HEK293T (cell line): ENCODE measurements at regions not wholly inside any gene's neighbourhood (a gene's known extent, or its start where the extent isn't known, plus 50 kb on each side); places are given as distances from the start of the nearest gene placed in this dataset.
A peak's percentile ranks its signal among the peaks of the same experiment; 100 is the strongest.

ENCODE experiments used
- CTCF ChIA-PET: fragments of 350-600 bp; formaldehyde crosslinking; extraction: SDS; loops from one replicate; lab custom pipeline; 2021; ENCODE audit warnings: antibody characterized with exemption, inconsistent platforms; lab: Yijun Ruan, JAX
- POLR2A ChIA-PET: fragments of 350-600 bp; formaldehyde crosslinking; extraction: SDS; loops from one replicate; lab custom pipeline; 2020; ENCODE audit warnings: antibody characterized with exemption, inconsistent platforms; lab: Yijun Ruan, JAX
- DNase-seq: peaks from one replicate; pipeline ENCODE4 v3.0.0; 2012; ENCODE audit warnings: mixed read lengths; ENCODE audit errors: extremely low spot score
- ARNT ChIP-seq: fragments of 450-650 bp; IDR thresholded peaks from 2 replicates; pipeline ENCODE4 v1.6.1; 2017; ENCODE audit warnings: mild to moderate bottlenecking
- BHLHE40 ChIP-seq: fragments of 450-650 bp; IDR thresholded peaks from 2 replicates; pipeline ENCODE4 v1.6.1; 2016; ENCODE audit warnings: mild to moderate bottlenecking, moderate library complexity, borderline replicate concordance
- CTBP1 ChIP-seq: fragments of 450-650 bp; IDR thresholded peaks from 2 replicates; pipeline ENCODE4 v1.6.1; 2016; ENCODE audit warnings: borderline replicate concordance
- ELF4 ChIP-seq: fragments of 450-650 bp; IDR thresholded peaks from 2 replicates; pipeline ENCODE4 v1.6.1; 2017; ENCODE audit warnings: antibody characterized with exemption
- FOXA1 ChIP-seq: fragments of 450-650 bp; IDR thresholded peaks from 2 replicates; pipeline ENCODE4 v1.6.1; 2016; ENCODE audit warnings: mild to moderate bottlenecking
- FOXK2 ChIP-seq: fragments of 450-650 bp; IDR thresholded peaks from 2 replicates; pipeline ENCODE4 v1.6.1; 2016; ENCODE audit warnings: mild to moderate bottlenecking
- FOXM1 ChIP-seq: fragments of 450-650 bp; IDR thresholded peaks from 2 replicates; pipeline ENCODE4 v1.6.1; 2017; ENCODE audit warnings: mild to moderate bottlenecking, borderline replicate concordance
- HDGF ChIP-seq: fragments of 450-650 bp; IDR thresholded peaks from 2 replicates; pipeline ENCODE4 v1.6.1; 2017; ENCODE audit warnings: antibody characterized with exemption, borderline replicate concordance
- L3MBTL2 ChIP-seq: fragments of 450-650 bp; conservative IDR thresholded peaks from 2 replicates; pipeline ENCODE4 v1.6.1; 2016; ENCODE audit warnings: mild to moderate bottlenecking
- LEF1 ChIP-seq: fragments of 450-650 bp; IDR thresholded peaks from 2 replicates; pipeline ENCODE4 v1.6.1; 2017; ENCODE audit warnings: mild to moderate bottlenecking, borderline replicate concordance
- NFRKB ChIP-seq: fragments of 450-650 bp; IDR thresholded peaks from 2 replicates; pipeline ENCODE4 v1.6.1; 2016; ENCODE audit warnings: mild to moderate bottlenecking, moderate library complexity
- SP1 ChIP-seq: fragments of 450-650 bp; IDR thresholded peaks from 2 replicates; pipeline ENCODE4 v1.6.1; 2017
- SUZ12 ChIP-seq: fragments of 450-650 bp; IDR thresholded peaks from 2 replicates; pipeline ENCODE4 v1.6.1; 2016; ENCODE audit warnings: mild to moderate bottlenecking
- TARDBP ChIP-seq: fragments of 450-650 bp; IDR thresholded peaks from 2 replicates; pipeline ENCODE4 v1.6.1; 2016
- ZNF384 ChIP-seq: fragments of 450-650 bp; IDR thresholded peaks from 2 replicates; pipeline ENCODE4 v1.6.1; 2016
- TF ChIP-seq, protein P1 (sequence below): fragments of 450-650 bp; IDR thresholded peaks from 2 replicates; pipeline ENCODE4 v1.6.1; 2016

DNA sequence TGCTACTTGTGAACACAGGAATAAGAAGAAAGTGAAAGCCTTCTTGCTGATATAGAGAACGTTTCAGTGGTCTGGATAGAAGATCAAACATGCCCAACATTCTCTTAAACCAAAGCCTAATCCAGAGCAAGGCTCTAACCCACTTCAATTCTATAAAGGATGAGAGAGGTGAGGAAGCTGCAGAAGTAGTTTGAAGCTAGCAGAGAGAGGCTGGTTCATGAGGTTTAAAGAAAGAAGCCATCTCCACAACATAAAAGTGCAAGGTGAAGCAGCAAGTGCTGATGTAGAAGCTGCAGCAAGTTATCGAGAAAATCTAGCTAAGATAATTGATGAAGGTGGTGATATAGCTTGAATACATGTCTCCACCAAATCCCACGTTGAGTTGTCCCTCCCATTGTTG, 383.3 kb upstream of the ASIC2 start:
- ChIA-PET POLR2A (no interaction called here), CTCF (no interaction called here)
- no peak for DNase-seq
- TF ChIP-seq TARDBP = no peak

DNA sequence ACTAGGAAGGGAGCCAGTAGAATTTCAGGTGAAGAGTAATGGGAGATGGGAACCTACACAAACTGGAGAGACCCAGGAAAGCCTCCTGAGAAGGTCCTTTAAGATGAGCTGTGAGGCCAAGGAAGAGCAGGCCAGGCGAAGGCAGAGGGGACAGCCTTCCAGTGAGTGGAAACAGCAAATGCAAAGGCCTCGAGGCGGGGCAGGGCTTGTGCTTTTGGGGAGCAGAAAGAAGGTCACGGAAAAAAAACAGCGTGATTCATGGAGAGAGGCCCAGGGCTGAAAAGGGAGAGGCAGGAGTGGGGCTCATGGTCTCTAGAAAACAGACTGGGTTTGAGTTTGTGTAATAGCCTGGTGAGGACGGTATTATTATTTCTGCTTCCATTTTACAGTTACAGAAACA, 386.5 kb upstream of the ASIC2 start:
- POLR2A ChIA-PET = no interaction called here
- TF ChIP-seq HDGF (no peak), CTBP1 (no peak), SUZ12 (no peak), TARDBP (no peak)
- CTCF ChIA-PET = no interaction called here
- DNase-seq = no peak

DNA sequence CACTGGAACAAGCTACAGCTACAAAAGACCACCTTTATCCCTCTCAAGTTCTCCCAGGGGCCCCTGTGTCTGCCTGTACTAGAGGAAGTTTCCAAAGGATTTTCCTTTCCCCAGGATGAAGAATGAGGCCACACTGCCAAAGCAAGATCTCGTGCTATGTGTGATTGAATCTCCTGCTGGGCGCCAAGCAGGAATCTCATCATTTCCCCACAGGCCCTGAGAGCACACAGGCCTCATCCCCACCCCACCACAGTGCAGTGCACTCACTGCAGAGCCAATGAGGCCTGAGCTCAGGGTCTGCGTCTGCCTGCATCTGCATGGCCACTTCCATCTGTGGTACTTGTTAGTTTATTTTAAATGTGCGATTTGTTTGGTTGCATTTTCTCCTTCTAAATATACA, 387.4 kb upstream of the ASIC2 start:
- no peak for DNase-seq
- CTCF ChIA-PET = no interaction called here
- POLR2A ChIA-PET = no interaction called here
- no peak for TF ChIP-seq CTBP1
- no peak for TF ChIP-seq FOXM1
- TF ChIP-seq L3MBTL2 = no peak
- no peak for TF ChIP-seq SP1
- no peak for TF ChIP-seq TARDBP
- TF ChIP-seq, protein P1, sequence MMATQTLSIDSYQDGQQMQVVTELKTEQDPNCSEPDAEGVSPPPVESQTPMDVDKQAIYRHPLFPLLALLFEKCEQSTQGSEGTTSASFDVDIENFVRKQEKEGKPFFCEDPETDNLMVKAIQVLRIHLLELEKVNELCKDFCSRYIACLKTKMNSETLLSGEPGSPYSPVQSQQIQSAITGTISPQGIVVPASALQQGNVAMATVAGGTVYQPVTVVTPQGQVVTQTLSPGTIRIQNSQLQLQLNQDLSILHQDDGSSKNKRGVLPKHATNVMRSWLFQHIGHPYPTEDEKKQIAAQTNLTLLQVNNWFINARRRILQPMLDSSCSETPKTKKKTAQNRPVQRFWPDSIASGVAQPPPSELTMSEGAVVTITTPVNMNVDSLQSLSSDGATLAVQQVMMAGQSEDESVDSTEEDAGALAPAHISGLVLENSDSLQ = no peak

DNA sequence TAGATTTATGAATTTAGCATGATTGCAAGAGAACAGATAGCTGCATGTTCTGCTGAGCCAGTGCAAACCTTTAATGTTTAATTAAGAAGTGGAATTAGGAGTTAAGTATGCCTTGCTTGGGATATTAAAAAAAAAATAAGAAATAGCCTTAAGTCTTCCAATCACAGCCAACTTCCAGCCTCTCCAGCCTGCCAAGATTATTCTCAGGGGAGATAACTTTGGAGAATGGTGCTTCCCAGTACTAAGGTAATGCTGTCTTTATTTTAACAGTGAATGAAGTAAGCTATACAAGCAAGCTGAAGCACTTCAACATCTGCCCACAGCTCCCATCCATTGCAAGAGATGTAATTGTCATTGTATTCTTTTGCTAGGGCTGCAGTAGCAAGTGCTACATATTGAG, 389.5 kb upstream of the ASIC2 start:
- CTCF ChIA-PET = no interaction called here
- TF ChIP-seq CTBP1 = no peak
- no peak for TF ChIP-seq SUZ12

DNA sequence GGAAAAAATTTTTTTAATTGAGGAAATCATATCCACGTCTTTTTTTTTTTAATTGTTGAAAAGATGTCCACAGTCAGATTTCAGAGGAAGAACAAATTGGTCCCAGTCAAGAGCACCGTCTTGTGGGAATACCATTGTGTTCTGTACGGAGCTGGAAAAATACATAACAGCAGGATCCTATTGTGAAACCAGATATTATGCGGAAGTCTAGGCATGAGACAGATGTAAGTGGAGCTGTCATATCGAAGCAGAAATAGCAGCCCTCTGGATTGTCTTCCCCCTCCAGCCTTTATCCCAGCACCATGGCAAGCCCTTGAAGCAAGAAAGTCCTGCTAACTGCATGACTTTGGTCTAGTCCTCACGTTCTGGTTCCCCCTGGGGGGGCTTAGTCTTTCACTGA, 391.6 kb upstream of the ASIC2 start:
- no peak for DNase-seq
- CTCF ChIA-PET = no interaction called here
- TF ChIP-seq L3MBTL2 (no peak), SUZ12 (no peak), FOXK2 (no peak), FOXA1 (no peak), CTBP1 (no peak), FOXM1 (no peak), ELF4 (no peak), SP1 (no peak), NFRKB (no peak), LEF1 (no peak), ARNT (no peak)
- TF ChIP-seq, protein P1 = no peak
- POLR2A ChIA-PET = no interaction called here

More for the DNA sequence above, 389.5 kb upstream of the ASIC2 start:
- POLR2A ChIA-PET = no interaction called here
- no peak for DNase-seq

DNA sequence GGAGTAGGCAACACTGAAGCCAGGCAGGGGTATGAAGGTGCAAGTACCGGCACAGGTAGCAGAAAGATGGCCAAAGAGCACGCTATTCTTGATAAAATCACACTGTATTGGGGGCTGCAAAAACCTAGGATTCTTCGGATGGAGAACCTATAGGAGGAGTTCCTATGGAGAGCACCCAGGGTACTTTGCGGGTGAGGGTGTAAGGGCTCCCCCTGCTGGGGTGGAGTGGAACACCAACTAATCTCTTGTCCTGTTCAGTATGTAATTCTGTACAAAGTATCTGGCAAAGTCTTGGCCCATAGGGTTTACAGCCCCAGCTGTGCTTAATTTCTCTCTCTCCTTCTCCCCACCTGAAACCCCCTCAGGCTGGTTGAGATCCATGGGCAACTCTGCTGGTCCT, 393.1 kb upstream of the ASIC2 start:
- ChIA-PET CTCF (no interaction called here), POLR2A (no interaction called here)

DNA sequence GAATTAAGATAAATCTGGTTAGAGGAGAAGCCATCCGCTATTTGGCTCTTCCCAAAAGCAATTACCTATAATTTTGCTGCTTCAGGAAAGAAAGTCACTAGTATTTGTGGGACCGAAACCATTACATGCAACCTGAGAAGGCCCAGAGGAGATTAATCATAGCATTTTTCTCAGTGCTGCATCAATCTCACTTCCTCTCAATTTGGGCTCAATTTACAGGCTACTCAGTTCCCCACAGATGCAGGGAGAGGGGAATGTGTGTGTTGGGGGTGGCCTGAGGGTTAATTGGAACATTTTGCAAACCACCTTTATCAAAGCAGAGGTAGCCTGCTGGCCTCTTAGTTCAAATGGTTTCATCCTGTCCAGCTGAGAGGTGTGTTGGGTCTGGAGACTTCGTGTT, 394.7 kb upstream of the ASIC2 start:
- no peak for DNase-seq
- ChIA-PET CTCF (no interaction called here), POLR2A (no interaction called here)
- no peak for TF ChIP-seq TARDBP
- TF ChIP-seq LEF1 = no peak
- no peak for TF ChIP-seq ARNT
- no peak for TF ChIP-seq CTBP1
- TF ChIP-seq SUZ12 = no peak
- no peak for TF ChIP-seq NFRKB
- no peak for TF ChIP-seq SP1
- no peak for TF ChIP-seq ZNF384
- TF ChIP-seq, protein P1 = no peak
- no peak for TF ChIP-seq FOXA1
- TF ChIP-seq FOXM1 = no peak
- TF ChIP-seq FOXK2 = no peak
- no peak for TF ChIP-seq BHLHE40
- TF ChIP-seq HDGF = no peak

More for the DNA sequence above, 393.1 kb upstream of the ASIC2 start:
- TF ChIP-seq LEF1 = no peak
- no peak for TF ChIP-seq ARNT
- TF ChIP-seq SUZ12 = no peak
- no peak for TF ChIP-seq HDGF
- TF ChIP-seq L3MBTL2 = no peak
- TF ChIP-seq FOXK2 = no peak
- TF ChIP-seq FOXA1 = no peak
- TF ChIP-seq ELF4 = no peak
- no peak for TF ChIP-seq ZNF384
- TF ChIP-seq TARDBP = no peak
- no peak for TF ChIP-seq CTBP1
- TF ChIP-seq FOXM1 = no peak
- TF ChIP-seq NFRKB = no peak
- TF ChIP-seq, protein P1 = no peak
- no peak for TF ChIP-seq BHLHE40
- TF ChIP-seq SP1 = no peak
- peak; percentile 16 for DNase-seq
